ENCODE measurements at regions not wholly inside any gene's neighbourhood (a gene's known extent, or its start where the extent isn't known, plus 50 kb on each side); places are given as distances from the start of the nearest gene placed in this dataset.

DNA sequence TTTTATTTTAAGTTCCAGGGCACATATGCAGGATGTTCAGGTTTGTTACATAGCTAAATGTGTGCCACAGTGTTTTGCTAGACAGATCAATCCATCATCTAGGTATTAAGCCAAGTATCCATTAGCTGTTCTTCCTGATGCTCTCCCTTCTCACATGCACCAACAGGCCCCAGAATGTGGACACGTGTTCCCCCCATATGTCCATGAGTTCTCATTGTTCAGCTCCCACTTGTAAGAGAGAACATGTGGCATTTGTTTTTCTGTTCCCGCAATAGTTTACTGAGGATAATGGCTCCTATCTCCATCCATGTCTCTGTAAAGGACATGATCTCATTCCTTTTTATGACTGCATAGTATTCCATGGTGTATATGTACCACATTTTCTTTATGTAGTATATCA, 374.8 kb upstream of the FAT1 start:
- no peak for ATAC-seq (ENCODE audit: poor library complexity)
- H3K27me3 Mint-ChIP-seq: no peaks in the 10 kb centered on the region
- no peak overlapping the region for H3K27ac ChIP-seq (ENCODE audit: low read depth in 1 of 2, low read length in 2 of 2)
- no peaks in the 10 kb centered on the region for H3K4me1 Mint-ChIP-seq (ENCODE audit: low read depth)
- H3K27me3 ChIP-seq (ENCODE audit: control insufficient read depth in 1 of 2, insufficient read depth in 2 of 2, low read length in 2 of 2): no peaks in the 10 kb centered on the region
- H3K4me1 ChIP-seq (ENCODE audit: insufficient read depth, low read length): no peaks in the 10 kb centered on the region
- H3K36me3 ChIP-seq (ENCODE audit: insufficient read depth, low read length): no peaks in the 10 kb centered on the region
- H3K9me3 Mint-ChIP-seq: peaks cover 13% of the 10 kb centered on the region
- H3K27ac Mint-ChIP-seq: no peak overlapping the region
- DNase-seq: no peak
- H3K9me3 ChIP-seq (ENCODE audit: control insufficient read depth in 1 of 2, insufficient read depth in 1 of 2, low read length in 2 of 2): peaks cover 0 to 10% of the 10 kb centered on the region in 2 experiments
- POLR2A ChIA-PET: no interaction called here
- TF ChIP-seq, protein P1, sequence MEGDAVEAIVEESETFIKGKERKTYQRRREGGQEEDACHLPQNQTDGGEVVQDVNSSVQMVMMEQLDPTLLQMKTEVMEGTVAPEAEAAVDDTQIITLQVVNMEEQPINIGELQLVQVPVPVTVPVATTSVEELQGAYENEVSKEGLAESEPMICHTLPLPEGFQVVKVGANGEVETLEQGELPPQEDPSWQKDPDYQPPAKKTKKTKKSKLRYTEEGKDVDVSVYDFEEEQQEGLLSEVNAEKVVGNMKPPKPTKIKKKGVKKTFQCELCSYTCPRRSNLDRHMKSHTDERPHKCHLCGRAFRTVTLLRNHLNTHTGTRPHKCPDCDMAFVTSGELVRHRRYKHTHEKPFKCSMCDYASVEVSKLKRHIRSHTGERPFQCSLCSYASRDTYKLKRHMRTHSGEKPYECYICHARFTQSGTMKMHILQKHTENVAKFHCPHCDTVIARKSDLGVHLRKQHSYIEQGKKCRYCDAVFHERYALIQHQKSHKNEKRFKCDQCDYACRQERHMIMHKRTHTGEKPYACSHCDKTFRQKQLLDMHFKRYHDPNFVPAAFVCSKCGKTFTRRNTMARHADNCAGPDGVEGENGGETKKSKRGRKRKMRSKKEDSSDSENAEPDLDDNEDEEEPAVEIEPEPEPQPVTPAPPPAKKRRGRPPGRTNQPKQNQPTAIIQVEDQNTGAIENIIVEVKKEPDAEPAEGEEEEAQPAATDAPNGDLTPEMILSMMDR (IDR thresholded peaks at IDR 0.05): no peak
- H3K36me3 Mint-ChIP-seq (ENCODE audit: low read depth): no peaks in the 10 kb centered on the region
- CTCF ChIA-PET: no interaction called here
- intact Hi-C loops (cut with DNase I, micrococcal nuclease): no loop called here
- no peak overlapping the region for H3K4me3 Mint-ChIP-seq
- no peak overlapping the region for H3K4me3 ChIP-seq (ENCODE audit: low read length)

DNA sequence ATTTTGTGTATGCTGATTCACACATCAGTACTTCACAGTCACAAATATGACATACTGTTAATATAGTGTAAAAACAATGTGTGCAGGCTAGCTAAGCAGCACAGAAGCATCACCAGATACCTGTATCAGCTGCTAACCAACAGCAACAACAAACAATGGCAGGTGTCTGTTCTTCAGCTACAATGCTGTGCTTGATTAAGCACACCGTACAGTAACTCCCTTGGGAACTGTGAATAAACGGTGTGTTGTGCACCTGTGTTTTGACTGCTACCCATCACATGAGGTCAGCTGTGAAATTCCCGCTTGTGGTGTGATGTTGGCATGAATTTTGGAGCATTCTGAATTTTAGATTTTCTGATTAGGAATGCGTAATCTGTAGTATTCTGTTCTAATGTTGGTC, 379.7 kb upstream of the FAT1 start:
- CTCF ChIA-PET: no interaction called here
- Mint-ChIP-seq H3K9me3 (peaks cover 9% of the 10 kb centered on the region), H3K27ac (no peak overlapping the region)

DNA sequence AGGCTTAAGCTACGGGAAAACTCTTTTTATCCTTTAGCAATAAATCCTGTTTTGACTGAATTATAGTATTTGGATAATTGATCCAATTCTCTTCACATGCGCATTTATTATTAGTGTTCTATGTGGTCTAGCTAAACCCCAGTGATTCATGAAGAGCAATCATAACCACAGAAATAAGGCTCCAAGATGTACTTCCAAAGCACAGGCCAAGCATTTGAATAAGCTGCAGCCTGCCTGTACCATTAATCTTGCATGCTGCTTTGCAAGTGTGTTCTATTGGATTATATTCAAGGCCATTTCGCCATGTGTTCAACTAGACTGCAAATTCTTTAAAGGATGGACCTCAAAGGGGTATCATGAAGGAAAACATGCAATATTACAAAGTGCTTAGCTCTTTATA, 385.2 kb upstream of the FAT1 start:
- intact Hi-C loops (cut with DNase I, micrococcal nuclease): no loop called here
- Mint-ChIP-seq H3K9me3 (peaks cover 2% of the 10 kb centered on the region), H3K27me3 (no peaks in the 10 kb centered on the region), H3K36me3 (ENCODE audit: low read depth) (no peaks in the 10 kb centered on the region), H3K4me3 (no peak overlapping the region), H3K4me1 (ENCODE audit: low read depth) (no peaks in the 10 kb centered on the region), H3K27ac (no peak overlapping the region)
- H3K27me3 ChIP-seq (ENCODE audit: control insufficient read depth in 1 of 2, insufficient read depth in 2 of 2, low read length in 2 of 2): no peaks in the 10 kb centered on the region
- ATAC-seq (ENCODE audit: poor library complexity): no peak
- DNase-seq: no peak
- CTCF ChIA-PET: no interaction called here
- H3K36me3 ChIP-seq (ENCODE audit: insufficient read depth, low read length): no peaks in the 10 kb centered on the region
- no peaks in the 10 kb centered on the region for H3K4me1 ChIP-seq (ENCODE audit: insufficient read depth, low read length)
- no peak overlapping the region for H3K4me3 ChIP-seq (ENCODE audit: low read length)
- peaks cover 0 to 5% of the 10 kb centered on the region in 2 experiments for H3K9me3 ChIP-seq (ENCODE audit: control insufficient read depth in 1 of 2, insufficient read depth in 1 of 2, low read length in 2 of 2)
- no peak overlapping the region for H3K27ac ChIP-seq (ENCODE audit: low read depth in 1 of 2, low read length in 2 of 2)
- TF ChIP-seq, protein P1 (IDR thresholded peaks at IDR 0.05): no peak
- POLR2A ChIA-PET: no interaction called here

More for the DNA sequence above, 379.7 kb upstream of the FAT1 start:
- ATAC-seq (ENCODE audit: poor library complexity) (no peak), DNase-seq (no peak)
- Mint-ChIP-seq H3K4me1 (ENCODE audit: low read depth) (no peaks in the 10 kb centered on the region), H3K36me3 (ENCODE audit: low read depth) (no peaks in the 10 kb centered on the region), H3K4me3 (no peak overlapping the region), H3K27me3 (no peaks in the 10 kb centered on the region)
- TF ChIP-seq, protein P1 (IDR thresholded peaks at IDR 0.05): no peak
- Histone ChIP-seq H3K27me3 (ENCODE audit: control insufficient read depth in 1 of 2, insufficient read depth in 2 of 2, low read length in 2 of 2) (no peaks in the 10 kb centered on the region), H3K4me3 (ENCODE audit: low read length) (no peak overlapping the region), H3K9me3 (ENCODE audit: control insufficient read depth in 1 of 2, insufficient read depth in 1 of 2, low read length in 2 of 2) (peaks cover 0 to 7% of the 10 kb centered on the region in 2 experiments), H3K27ac (ENCODE audit: low read depth in 1 of 2, low read length in 2 of 2) (no peak overlapping the region), H3K36me3 (ENCODE audit: insufficient read depth, low read length) (no peaks in the 10 kb centered on the region), H3K4me1 (ENCODE audit: insufficient read depth, low read length) (no peaks in the 10 kb centered on the region)
- intact Hi-C loops (cut with DNase I, micrococcal nuclease): no loop called here
- POLR2A ChIA-PET: no interaction called here
